Activated CD4-positive, CD25-positive, alpha-beta regulatory T cell (primary cell): ENCODE measurements at regions not wholly inside any gene's neighbourhood (a gene's known extent, or its start where the extent isn't known, plus 50 kb on each side); places are given as distances from the start of the nearest gene placed in this dataset.
"Not testable (repeated sequence)": the region's sequence is repeated elsewhere in the genome, so short reads cannot be mapped to it uniquely, and the experiment has no call there.

ENCODE experiments used
- DNase-seq, 4 experiments: peaks; one replicate each; lab custom pipeline; 2025; lab: John Stamatoyannopoulos, UW

- no peak for DNase-seq
Observed at GRCh38 chr3:181987736-181988135, 276.0 kb downstream of the SOX2 start.

GRCh38 chr3:181998828-181999227 is 287.1 kb downstream of the SOX2 start:
- DNase-seq, result no peak

GRCh38 chr3:181999314-181999713 is 287.6 kb downstream of the SOX2 start:
- no peak for DNase-seq

DNA sequence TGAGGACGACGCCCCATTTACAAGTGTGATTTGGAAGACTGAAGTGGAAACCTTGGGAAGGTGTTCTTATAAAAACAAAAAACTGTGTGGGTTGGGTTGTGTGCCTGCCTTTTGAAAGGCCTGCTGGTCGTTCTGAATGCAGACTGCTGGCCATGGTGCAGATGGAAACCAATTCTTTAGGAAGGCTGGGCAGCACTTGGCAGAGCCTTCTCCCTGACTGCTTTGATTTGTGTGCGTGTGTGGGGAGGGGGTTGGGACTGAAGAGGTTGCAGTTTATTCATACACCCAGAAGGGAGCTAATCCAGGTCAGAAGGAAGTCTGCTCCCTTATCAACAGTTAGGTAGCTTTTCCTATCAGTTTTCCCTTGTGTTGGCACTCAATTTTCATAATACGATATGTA is 288.7 kb downstream of the SOX2 start:
- DNase-seq, result no peak

- DNase-seq, result no peak
Observed at GRCh38 chr3:182005219-182005618, 293.5 kb downstream of the SOX2 start.

- DNase-seq, result no peak
Observed at GRCh38 chr3:182005701-182006100, 294.0 kb downstream of the SOX2 start.

DNA sequence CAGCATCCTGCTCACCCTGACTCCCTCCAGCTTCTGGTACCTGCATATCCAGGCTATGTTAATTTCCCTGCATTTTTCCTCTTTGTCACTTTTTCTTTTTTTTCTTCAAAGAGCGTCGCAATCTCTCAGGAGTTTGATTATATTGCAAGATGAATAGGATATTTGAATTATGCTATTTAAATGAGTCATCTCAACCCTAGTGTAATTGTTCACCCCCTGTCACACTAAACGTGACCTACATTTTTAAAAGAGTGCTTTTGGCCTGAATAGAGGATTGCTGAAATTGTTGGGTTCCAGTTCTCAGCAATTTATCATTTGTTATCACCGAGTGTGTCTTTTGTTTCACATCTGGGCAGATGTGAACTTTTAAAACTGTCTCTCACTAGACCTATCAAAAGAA is 294.7 kb downstream of the SOX2 start:
- no peak for DNase-seq

DNA sequence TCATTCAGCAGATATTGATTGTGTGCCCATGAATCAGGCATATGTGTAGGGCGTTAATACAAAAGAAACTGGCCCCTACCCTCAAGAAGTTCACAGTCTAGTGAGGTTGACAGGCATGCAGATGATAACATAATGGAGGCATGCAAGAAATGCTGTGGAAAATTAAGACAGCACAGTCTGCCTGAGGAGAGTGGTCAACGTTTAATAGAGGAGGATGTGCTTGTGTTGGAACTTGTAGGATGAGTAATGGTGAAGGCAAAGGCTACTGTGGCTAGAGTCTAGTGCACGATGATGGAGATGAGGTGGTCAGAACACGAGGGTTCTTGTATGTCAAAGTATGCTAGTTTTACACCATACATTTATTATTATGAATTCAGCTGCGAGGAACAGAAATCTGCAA is 295.7 kb downstream of the SOX2 start:
- DNase-seq, result no peak

DNA sequence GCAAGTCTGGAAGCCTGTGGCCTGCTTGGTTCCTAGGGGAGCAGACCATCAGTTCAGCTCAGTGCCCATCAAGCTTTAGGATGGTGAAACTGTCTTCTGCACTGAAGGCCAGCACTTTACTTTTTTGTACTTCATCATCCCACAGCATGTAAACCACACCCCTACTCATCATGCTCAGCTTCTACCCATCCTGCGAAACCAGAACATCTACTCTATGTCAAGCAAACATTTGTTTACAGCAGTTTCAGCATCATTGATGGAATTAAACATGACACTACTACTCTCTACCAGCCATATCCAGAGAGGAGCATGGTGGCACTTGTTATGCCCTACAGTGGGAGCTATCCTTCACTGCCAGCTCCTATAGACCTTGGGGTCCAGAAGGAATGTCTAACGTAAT is 306.6 kb downstream of the SOX2 start:
- DNase-seq, result no peak

DNA sequence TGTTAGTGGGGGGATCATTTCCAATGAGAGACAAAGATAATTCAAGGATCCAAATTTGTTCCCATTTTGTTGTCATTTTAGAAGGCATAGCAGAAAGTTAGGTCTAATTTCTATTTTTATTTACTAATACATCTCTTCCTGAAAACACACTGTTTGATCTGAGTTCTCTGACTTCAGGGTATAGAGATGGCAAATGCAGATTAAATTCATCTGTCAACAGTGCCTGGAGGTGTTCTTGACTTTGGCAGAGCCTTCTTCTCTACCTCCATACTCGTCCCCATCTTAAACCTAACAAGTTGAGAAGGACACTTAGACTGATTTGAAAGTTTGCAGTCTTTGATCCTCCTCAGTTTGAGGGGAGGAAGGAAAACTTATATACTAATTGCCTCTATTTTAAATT is 308.2 kb downstream of the SOX2 start:
- DNase-seq, result no peak

- DNase-seq, result no peak
Observed at GRCh38 chr3:182023843-182024242, 312.1 kb downstream of the SOX2 start.

DNA sequence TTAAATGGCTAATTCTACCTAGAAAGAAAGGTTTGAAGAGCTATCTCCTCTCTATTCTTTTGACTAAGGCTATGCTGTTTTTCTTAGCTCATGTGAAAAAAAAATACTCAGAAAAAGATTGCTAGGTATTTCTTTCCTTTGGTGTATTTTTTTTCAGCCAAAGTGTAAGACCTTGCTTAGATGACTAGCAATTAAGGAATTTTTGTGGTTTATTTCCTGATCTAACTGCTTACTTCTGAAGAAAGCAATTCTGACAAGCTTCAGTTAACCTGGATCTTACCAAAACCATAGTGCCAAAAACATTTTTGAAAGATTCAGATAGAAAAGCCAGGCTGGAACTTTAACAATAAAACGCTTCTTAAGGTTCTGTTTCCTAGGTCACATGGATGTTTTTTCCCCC is 315.6 kb downstream of the SOX2 start:
- DNase-seq, result no peak

DNA sequence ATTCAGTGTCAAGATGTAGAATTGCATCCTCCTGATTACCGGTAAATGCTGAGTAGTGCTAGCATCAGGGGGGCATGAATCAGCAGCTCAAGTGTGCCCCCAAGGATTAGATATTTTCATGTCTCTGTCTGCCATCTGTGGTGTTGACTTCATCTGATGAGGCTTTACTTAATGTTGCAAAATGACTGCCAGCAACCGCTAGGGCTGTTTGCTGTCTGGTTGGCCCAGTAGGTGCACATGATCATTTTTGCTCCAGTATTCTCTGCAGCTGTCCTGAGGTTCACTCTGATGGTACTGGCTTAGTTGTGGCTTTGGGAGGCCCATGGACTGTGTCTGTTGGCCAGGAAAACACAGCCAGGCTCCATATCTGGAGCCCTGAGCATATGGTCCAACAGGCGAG is 316.4 kb downstream of the SOX2 start:
- no peak for DNase-seq

DNA sequence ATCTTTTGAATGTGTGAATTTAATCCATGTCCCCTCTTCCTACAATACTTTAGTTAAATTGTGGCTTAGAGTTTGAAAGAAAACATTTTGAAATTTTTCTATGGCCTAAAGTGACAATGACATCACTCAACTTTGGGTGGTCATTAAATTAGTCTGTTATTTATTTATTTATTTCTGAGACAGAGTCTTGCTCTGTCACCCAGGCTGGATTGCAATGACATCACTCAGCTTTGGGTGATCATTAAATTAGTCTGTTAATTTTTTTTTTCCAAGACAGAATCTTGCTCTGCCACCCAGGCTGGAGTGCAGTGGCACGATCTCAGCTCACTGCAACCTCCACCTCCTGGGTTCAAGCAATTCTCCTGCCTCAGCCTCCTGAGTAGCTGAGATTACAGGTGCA is 322.5 kb downstream of the SOX2 start:
- DNase-seq, result not testable (repeated sequence)

DNA sequence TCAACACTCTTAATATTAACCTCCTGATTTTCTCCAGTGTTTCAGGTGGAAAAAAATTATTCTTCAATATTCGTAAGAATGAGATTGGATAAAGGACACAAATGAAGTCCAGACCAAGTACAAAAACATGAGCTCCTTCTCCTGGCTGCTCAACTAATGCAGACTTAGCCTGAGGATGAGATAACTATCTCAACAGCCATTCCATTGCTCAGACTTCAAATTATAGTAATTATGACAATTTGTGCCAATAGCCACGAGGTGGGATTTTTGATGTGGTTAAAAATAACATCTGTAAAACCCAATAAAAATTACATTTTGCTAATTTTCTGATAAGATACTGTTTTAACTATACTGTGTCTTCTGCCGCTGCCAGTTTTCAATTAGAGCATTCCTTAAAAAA is 323.6 kb downstream of the SOX2 start:
- no peak for DNase-seq

GRCh38 chr3:182036382-182036781 is 324.7 kb downstream of the SOX2 start:
- no peak for DNase-seq

GRCh38 chr3:182041668-182042291 is 330.1 kb downstream of the SOX2 start:
- no peak for DNase-seq

DNA sequence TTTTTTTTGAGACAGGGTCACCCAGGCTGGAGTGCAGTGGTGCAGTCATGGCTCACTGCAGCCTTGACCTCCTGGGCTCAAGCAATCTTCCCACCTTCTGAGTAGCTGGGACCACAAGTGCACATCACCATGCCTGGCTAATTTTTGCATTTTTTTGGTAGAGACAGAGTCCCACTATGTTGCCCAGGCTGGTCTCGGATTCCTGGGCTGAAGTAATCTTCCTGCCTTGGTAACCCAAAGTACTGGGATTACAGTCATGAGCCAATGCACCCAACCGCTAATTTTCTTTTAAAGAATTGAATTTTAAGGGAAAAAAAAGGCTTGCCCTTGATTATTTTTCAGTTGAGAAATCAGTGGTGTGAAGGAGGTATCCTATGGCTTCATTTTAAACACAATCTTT is 334.0 kb downstream of the SOX2 start:
- no peak for DNase-seq

DNA sequence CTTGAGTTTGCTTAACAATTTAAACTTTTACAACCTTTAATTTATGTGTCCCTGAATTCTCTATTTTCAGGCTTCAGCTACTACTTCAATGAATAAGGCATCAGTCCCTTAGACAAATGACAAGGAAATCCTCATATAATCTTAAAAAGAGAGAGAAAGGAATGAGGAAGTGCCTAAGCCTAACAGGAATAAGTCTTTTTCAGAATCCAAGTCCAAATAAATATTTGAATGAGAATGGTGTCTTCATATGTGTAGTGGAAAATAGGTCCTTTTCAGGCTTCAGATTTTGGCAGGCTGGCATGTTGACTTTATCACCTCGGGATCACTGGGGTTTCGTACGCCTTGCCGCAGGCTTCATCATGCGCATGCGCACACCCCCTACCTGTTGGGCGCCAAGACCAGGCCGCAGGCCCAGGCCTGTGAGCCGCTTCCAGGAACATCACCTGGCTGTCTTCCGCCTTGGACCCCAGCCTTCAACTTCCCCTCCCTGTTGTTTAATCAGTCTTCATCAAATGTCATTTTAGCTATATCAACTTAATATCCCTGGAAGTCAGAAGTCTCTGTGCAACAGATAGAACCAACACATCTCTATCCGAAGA is 334.5 kb downstream of the SOX2 start:
- no peak for DNase-seq

- no peak for DNase-seq
Observed at GRCh38 chr3:182050932-182051331, 339.2 kb downstream of the SOX2 start.

DNA sequence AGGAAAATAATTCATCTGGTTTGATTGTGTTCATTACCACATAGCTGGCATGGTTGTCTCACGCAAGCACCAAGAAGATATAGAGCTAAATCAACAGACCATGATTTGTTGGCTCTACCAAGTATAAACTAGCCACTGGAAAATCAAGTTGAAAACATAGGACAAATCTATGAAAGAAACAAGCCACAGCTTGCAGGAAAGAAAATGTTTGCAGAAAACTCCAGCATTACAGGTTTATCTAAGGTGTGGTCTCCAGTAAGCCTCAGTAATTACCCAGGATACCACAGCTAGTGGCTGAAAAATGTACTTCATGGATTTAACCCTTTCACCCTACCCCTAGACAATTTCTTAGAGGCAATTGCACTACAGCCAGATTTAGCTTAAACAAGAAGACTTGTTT is 340.6 kb downstream of the SOX2 start:
- no peak for DNase-seq

DNA sequence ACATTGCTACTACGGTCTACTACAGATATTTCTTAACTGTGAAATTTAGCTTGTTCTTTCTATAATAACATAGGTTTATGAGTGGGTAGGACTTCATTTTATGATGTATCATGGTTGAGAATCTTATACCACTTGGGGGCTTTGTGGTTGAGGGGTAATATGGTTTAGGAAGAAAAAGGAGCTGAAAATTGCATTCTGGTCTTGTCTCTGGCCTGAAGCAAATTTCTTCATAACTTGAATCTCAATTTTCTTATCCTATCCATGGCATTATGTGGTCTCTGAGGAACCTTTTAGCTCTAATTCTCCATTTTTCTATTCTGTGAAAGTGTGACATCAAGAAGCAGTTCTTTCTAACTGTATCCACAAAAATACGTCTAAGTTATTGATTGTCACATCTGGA is 341.0 kb downstream of the SOX2 start:
- no peak for DNase-seq

DNA sequence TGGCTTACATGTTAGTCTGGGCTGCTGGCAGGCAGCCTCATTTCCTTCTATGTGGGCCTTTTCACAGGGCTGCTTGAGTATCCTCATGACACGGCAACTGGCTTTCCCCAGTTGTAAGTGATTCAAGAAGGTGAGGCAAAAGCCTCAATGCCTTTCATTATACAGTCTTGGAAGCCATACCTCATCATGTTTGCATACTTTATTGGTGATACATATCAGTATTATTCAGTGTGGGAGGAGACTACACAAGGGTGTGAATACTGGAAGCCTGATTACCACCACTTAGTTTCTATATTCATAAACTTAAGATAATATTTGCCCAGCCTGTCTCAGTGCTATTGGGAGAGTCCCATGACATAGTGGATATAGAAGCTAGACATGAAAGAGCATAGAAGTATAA is 346.8 kb downstream of the SOX2 start:
- no peak for DNase-seq

GRCh38 chr3:182063742-182064141 is 352.0 kb downstream of the SOX2 start:
- no peak for DNase-seq
